GM19025 (cell line): ENCODE measurements at regions not wholly inside any gene's neighbourhood (a gene's known extent, or its start where the extent isn't known, plus 50 kb on each side); places are given as distances from the start of the nearest gene placed in this dataset.

ENCODE experiments used
- ATAC-seq: cut with Tn5 transposase; IDR thresholded peaks from one replicate; pipeline ENCODE4 v1.9.1; 2021; ENCODE audit warnings: mild to moderate bottlenecking, low read depth, moderate library complexity; ENCODE audit not compliant: unreplicated experiment

- no peak for ATAC-seq
These were observed 435.2 kb upstream of the AUTS2 start for GRCh38 chr7:69162931-69163670.

GRCh38 chr7:69166979-69167516 lies 431.2 kb upstream of the AUTS2 start:
- ATAC-seq, result no peak

- no peak for ATAC-seq
These were observed 428.9 kb upstream of the AUTS2 start for GRCh38 chr7:69169386-69169785.

- ATAC-seq, result no peak
These were observed 425.8 kb upstream of the AUTS2 start for GRCh38 chr7:69172357-69173077.

- no peak for ATAC-seq
These were observed 424.9 kb upstream of the AUTS2 start for GRCh38 chr7:69173341-69173740.

GRCh38 chr7:69173846-69174245 lies 424.4 kb upstream of the AUTS2 start:
- ATAC-seq, result no peak

- ATAC-seq, result no peak
These were observed 421.4 kb upstream of the AUTS2 start for GRCh38 chr7:69176841-69177240.

- no peak for ATAC-seq
These were observed 420.8 kb upstream of the AUTS2 start for GRCh38 chr7:69177461-69177861.

- no peak for ATAC-seq
These were observed 420.3 kb upstream of the AUTS2 start for GRCh38 chr7:69177941-69178494.

- no peak for ATAC-seq
These were observed 417.6 kb upstream of the AUTS2 start for GRCh38 chr7:69180662-69181061.

GRCh38 chr7:69182596-69183467 lies 415.4 kb upstream of the AUTS2 start:
- ATAC-seq, result no peak

GRCh38 chr7:69184339-69184738 lies 413.9 kb upstream of the AUTS2 start:
- ATAC-seq, result no peak

- ATAC-seq, result no peak
These were observed 413.1 kb upstream of the AUTS2 start for GRCh38 chr7:69185170-69185569.

GRCh38 chr7:69186974-69187373 lies 411.3 kb upstream of the AUTS2 start:
- ATAC-seq, result no peak

GRCh38 chr7:69187824-69188333 lies 410.4 kb upstream of the AUTS2 start:
- ATAC-seq, result no peak

- ATAC-seq, result no peak
These were observed 408.9 kb upstream of the AUTS2 start for GRCh38 chr7:69189406-69189805.

- no peak for ATAC-seq
These were observed 408.2 kb upstream of the AUTS2 start for GRCh38 chr7:69190025-69190424.

- no peak for ATAC-seq
These were observed 407.5 kb upstream of the AUTS2 start for GRCh38 chr7:69190763-69191162.

- no peak for ATAC-seq
These were observed 406.1 kb upstream of the AUTS2 start for GRCh38 chr7:69192134-69192533.

GRCh38 chr7:69193061-69193460 lies 405.2 kb upstream of the AUTS2 start:
- no peak for ATAC-seq
